ENCODE measurements at regions not wholly inside any gene's neighbourhood (a gene's known extent, or its start where the extent isn't known, plus 50 kb on each side); places are given as distances from the start of the nearest gene placed in this dataset.
"Not testable (repeated sequence)": the region's sequence is repeated elsewhere in the genome, so short reads cannot be mapped to it uniquely, and the experiment has no call there.

- DNase-seq (ENCODE audit: low read depth) = not testable (repeated sequence)
Measured at GRCh38 chr1:146729642-146730344, 208.3 kb upstream of the NBPF12 start.

GRCh38 chr1:146715054-146715453 lies 223.1 kb upstream of the NBPF12 start:
- DNase-seq (ENCODE audit: low read depth) = not testable (repeated sequence)

GRCh38 chr1:146710838-146711521 lies 227.1 kb upstream of the NBPF12 start:
- not testable (repeated sequence) for DNase-seq (ENCODE audit: low read depth)

GRCh38 chr1:146709302-146709701 lies 228.8 kb upstream of the NBPF12 start:
- not testable (repeated sequence) for DNase-seq (ENCODE audit: low read depth)

- DNase-seq (ENCODE audit: low read depth) = not testable (repeated sequence)
Measured at GRCh38 chr1:146704162-146704724, 233.9 kb upstream of the NBPF12 start.

GRCh38 chr1:146701320-146701719 lies 236.8 kb upstream of the NBPF12 start:
- DNase-seq (ENCODE audit: low read depth) = not testable (repeated sequence)

GRCh38 chr1:146695388-146695787 lies 242.7 kb upstream of the NBPF12 start:
- not testable (repeated sequence) for DNase-seq (ENCODE audit: low read depth)

GRCh38 chr1:146691798-146692197 lies 246.3 kb upstream of the NBPF12 start:
- not testable (repeated sequence) for DNase-seq (ENCODE audit: low read depth)

- DNase-seq (ENCODE audit: low read depth) = not testable (repeated sequence)
Measured at GRCh38 chr1:146688893-146689292, 249.2 kb upstream of the NBPF12 start.

GRCh38 chr1:146686777-146687366 lies 251.3 kb upstream of the NBPF12 start:
- not testable (repeated sequence) for DNase-seq (ENCODE audit: low read depth)

GRCh38 chr1:146683126-146683429 lies 255.0 kb upstream of the NBPF12 start:
- DNase-seq (ENCODE audit: low read depth) = not testable (repeated sequence)

- not testable (repeated sequence) for DNase-seq (ENCODE audit: low read depth)
Measured at GRCh38 chr1:146682227-146683125, 255.6 kb upstream of the NBPF12 start.

- not testable (repeated sequence) for DNase-seq (ENCODE audit: low read depth)
Measured at GRCh38 chr1:146673729-146674299, 264.3 kb upstream of the NBPF12 start.

- DNase-seq (ENCODE audit: low read depth) = not testable (repeated sequence)
Measured at GRCh38 chr1:146672608-146673007, 265.5 kb upstream of the NBPF12 start.

- DNase-seq (ENCODE audit: low read depth) = not testable (repeated sequence)
Measured at GRCh38 chr1:146671588-146671987, 266.5 kb upstream of the NBPF12 start.

- DNase-seq (ENCODE audit: low read depth) = not testable (repeated sequence)
Measured at GRCh38 chr1:146670832-146671566, 267.1 kb upstream of the NBPF12 start.

GRCh38 chr1:146666275-146666674 lies 271.8 kb upstream of the NBPF12 start:
- DNase-seq (ENCODE audit: low read depth) = not testable (repeated sequence)

- not testable (repeated sequence) for DNase-seq (ENCODE audit: low read depth)
Measured at GRCh38 chr1:146660242-146660641, 277.9 kb upstream of the NBPF12 start.

GRCh38 chr1:146656356-146657060 lies 281.6 kb upstream of the NBPF12 start:
- DNase-seq (ENCODE audit: low read depth) = not testable (repeated sequence)
